NCI-H446 treated with DMSO at 0.1 percent for 48 hours (cell line): ENCODE measurements at regions not wholly inside any gene's neighbourhood (a gene's known extent, or its start where the extent isn't known, plus 50 kb on each side); places are given as distances from the start of the nearest gene placed in this dataset.

Experiments used
- DNase-seq: peaks from one replicate; lab custom pipeline; 2025; lab: John Stamatoyannopoulos, UW

DNA sequence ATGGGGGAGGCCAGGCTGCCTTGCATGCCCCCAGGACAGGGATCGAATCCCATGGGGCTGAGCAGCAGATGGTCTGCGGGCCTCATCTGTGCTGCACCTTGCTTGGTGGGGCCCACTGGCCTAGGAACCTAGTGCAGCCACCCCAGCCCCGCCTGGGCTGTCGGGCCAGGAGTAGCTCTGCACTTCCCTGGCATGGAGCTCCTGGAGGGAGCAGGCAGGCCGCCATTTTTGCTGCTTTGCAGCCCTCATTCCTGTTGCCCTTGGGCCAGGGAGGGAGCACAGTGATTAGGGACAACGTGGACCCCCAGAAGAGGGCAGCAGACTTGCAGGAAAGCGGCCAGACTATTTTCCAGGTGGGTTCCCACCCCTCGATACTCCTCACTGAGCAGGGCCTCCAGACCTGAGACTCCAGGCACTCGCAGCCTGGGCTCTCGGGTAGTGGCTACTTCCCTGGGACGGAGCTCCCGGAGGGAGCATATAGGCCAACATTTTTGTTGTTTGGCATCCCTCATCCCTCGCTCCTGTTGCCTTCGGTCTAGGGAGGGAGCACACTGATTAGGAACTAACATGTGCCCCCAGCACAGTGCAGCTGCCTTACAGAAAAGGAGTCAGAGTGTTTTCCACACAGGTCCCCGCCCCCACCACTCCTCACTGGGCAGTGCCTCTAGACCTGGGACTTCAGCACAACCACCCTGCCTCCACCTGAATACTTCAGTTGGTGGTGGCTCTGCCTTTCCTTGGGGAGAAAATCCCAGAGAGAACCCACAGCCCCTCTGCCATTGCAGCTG, 99.5 kb downstream of the MAIP1 start:
- DNase-seq: no peak

GRCh38 chr2:200056105-200056504, 100.7 kb downstream of the MAIP1 start:
- DNase-seq: no peak

GRCh38 chr2:200063155-200063554, 107.8 kb downstream of the MAIP1 start:
- no peak for DNase-seq

- DNase-seq: no peak
These were observed 109.5 kb downstream of the MAIP1 start for GRCh38 chr2:200064879-200065278.

DNA sequence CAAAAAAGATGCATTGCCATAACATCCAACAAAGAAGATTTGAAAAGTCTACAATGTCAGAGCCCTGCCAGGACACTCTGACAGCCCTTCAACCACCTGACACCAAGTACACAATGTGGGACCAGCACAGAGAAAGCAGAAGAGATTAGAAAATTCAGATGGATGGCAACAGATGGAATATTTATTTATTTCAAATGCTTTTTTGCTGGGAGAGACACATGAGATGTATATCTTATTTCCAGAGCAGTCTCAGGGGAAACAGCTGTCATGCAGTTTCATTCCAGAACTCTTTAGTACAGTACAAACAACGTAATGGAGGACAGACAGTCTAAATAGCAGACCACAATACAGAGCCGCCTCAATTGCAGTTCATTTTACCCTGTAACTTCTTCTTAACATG, 110.1 kb downstream of the MAIP1 start:
- DNase-seq: no peak

GRCh38 chr2:200066417-200066816, 111.0 kb downstream of the MAIP1 start:
- no peak for DNase-seq

- no peak for DNase-seq
These were observed 113.3 kb downstream of the MAIP1 start for GRCh38 chr2:200068642-200069041.

GRCh38 chr2:200077210-200077650, 121.8 kb downstream of the MAIP1 start:
- no peak for DNase-seq

DNA sequence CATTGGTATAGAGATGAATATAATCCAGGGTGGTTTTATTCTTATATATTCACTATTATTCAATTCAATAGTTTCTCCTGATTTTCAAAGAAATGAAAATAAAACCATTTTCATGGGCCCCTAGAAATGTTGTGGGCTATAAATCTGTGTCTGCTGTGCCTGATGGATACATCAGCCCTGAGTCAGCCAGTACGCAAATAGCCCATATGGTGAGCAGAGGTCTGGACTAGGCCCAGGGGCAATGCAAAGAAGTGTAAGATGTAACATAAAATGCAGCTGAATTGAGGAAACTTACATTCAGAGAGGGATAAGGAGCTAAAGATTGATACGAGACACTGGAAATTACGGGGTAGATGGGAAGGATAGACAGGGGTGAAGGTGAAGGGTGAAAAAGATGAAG, 122.5 kb downstream of the MAIP1 start:
- DNase-seq: peak; percentile 5

DNA sequence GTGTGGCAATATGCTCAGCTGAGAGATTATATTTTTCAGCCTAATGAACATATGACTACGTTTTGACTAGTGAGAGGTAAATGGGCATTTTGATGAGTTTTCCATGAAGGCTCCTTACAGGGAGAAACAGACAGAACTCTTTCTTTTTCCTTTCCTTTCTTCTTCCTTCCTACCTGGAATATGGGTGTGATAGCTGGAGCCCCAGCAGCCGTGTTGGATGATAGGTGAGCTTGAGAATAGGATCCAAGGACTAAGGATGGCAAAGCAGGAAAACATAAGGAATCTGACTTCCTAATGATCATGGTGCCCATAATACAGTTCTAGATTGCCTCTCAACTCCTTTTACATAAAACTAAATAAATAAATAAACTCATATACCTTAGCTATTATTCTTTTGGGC, 124.0 kb downstream of the MAIP1 start:
- DNase-seq: no peak

DNA sequence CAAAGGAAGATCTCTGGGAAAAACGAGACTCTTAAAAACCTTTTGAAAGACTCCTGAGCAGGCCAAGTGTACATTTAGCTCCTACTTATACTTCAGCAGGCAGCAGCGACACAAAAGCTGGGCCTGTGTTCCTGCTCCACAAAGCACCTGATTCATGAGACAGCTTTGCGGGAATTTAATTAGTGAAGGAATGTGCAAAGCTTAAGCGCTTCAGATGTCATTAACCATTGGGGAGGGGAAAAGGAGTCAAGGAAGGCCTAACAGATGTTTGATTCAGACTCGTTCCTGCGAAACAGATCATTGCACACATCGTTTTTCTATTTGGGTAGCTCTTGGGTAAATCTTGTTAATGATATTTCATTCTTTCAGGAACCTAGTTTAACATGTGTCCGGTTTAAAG, 125.9 kb downstream of the MAIP1 start:
- no peak for DNase-seq

DNA sequence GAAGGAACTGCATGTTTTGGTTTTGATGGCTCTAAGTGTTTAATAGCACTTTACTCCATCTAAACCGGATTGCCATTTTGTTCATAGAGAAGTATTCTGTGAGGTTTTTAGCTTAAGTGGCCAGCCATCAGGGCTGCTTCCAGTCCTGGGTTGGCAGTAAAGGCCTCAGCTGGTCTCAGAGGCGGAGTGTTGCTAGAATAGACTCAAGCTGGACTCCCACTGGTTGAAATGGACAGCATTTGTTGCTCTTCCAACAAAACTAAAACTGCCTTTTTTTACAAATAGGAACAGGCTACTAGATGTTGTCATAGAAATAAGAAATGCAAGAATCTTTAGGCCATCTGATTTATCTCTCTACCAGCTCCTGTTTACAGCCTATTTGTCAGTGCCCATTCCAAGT, 126.4 kb downstream of the MAIP1 start:
- DNase-seq: no peak

- no peak for DNase-seq
These were observed 128.7 kb downstream of the MAIP1 start for GRCh38 chr2:200084036-200084435.

- peak; percentile 30 for DNase-seq
These were observed 131.5 kb downstream of the MAIP1 start for GRCh38 chr2:200086911-200087310.

GRCh38 chr2:200087451-200087850, 132.1 kb downstream of the MAIP1 start:
- DNase-seq: no peak

DNA sequence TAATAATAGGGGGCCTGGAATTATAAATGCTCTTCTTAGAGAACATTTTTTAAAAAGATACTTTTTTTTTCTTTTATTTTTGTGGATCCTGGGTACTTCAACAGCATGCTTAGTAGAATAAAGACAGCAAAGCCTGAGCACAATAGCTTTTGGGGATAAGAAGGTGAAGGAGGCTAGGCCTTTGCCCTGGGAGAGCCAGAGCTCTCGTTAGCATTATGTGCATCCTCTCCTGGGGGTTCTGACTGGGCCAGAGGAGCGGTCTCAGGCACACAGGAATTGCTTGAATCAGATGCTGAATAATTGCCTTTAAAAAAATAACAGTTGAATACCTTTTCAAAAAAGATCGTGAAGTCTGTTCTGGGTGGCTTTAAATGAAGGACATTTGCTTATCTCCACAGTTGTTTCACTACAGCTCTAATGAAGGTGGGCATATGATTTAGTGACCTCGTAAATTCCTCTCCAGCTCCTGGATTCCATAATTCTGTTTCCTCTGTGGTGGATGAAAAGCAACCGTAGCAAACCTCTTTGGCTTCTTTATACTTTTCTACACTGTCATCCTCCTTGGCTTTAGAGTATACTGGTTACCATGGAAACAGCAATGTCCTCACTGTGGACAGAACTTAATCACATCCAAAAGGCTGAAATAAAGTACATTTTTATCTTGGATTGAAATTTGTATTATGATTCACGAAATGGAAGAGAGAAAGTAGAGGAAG, 133.8 kb downstream of the MAIP1 start:
- DNase-seq: no peak

GRCh38 chr2:200089756-200090109, 134.4 kb downstream of the MAIP1 start:
- no peak for DNase-seq

- no peak for DNase-seq
These were observed 135.3 kb downstream of the MAIP1 start for GRCh38 chr2:200090683-200091082.

DNA sequence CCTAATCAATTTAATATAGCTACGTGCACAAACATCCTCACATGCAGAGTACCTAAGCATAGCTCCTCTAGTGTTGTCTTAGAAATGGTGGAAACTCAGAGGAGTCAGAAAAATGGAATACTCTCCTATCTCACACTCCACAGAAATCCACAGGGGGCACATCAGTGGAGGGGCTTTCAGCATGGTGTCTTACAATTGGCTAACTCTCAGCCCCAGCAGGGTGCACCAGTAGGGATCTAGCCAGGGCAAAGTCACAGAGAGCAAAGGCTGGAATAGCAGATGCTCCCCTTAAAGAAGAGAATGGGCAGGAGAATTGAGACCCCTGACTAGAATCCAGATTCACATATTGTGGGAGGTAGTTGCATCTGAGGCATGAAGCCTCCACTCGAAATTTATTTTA, 135.7 kb downstream of the MAIP1 start:
- no peak for DNase-seq

- DNase-seq: no peak
These were observed 136.9 kb downstream of the MAIP1 start for GRCh38 chr2:200092235-200092634.

DNA sequence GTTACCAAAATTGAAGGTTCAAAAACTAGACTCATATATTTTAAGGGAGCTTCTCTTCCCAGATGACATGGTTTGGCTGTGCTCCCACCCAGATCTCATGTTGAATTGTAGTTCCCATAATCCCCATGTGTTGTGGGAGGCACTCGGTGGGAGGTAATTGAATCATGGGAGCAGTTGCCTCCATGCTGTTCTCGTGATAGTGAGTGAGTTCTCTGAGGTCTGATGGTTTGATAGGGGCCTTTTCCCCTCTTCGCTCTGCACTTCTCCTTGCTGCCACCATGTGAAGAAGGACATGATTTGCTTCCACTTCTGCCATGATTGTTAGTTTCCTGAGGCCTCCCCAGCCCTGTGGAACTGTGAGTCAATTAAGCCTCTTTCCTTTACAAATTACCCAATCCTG, 140.1 kb downstream of the MAIP1 start:
- DNase-seq: no peak

DNA sequence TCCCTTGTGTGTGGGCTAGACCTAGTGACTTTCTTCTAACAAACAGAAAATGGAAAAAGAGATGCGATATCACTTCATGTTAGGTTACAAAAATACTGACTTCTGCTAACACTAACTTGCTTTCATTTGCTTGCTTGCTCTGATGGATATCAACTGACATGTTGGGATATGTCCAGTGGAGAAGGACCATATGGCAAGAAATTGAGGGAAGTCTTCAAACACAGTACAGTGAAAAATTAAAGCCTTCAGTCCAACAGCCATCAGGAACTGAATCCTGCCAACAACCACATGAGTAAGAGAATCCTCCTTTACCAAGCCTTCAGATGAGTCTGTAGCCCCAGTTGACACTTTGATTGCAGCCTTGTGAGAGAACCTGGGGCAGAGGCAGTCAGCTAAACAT, 143.9 kb downstream of the MAIP1 start:
- peak; percentile 37 for DNase-seq

GRCh38 chr2:200100027-200100426, 144.6 kb downstream of the MAIP1 start:
- DNase-seq: no peak

- DNase-seq: no peak
These were observed 146.5 kb downstream of the MAIP1 start for GRCh38 chr2:200101922-200102321.
